GM21529 (cell line): ENCODE measurements at regions not wholly inside any gene's neighbourhood (a gene's known extent, or its start where the extent isn't known, plus 50 kb on each side); places are given as distances from the start of the nearest gene placed in this dataset.
"Not testable (repeated sequence)": the region's sequence is repeated elsewhere in the genome, so short reads cannot be mapped to it uniquely, and the experiment has no call there.

Source experiments
- ATAC-seq: cut with Tn5 transposase; IDR thresholded peaks from one replicate; pipeline ENCODE4 v1.9.1; 2021; ENCODE audit not compliant: unreplicated experiment

DNA sequence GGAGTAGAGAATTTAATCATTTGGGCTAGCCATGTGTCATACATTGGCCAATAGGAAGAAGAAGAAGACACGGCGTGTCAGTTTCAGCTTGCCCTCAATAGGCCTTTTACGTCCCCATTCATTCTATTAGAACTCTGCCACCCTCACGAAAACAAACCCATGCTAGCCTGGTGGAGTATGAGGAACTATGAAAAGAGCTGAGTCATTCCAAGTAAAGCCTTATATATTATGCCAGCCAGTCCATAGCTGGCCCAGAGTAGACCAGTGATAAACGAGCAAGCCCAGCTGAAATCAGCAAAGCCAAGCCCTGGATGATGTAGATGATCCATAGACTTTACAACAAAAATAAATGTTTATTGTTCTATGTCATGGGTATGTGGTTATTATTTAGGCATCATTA is 895.1 kb downstream of the TLE1 start:
- ATAC-seq: no peak

DNA sequence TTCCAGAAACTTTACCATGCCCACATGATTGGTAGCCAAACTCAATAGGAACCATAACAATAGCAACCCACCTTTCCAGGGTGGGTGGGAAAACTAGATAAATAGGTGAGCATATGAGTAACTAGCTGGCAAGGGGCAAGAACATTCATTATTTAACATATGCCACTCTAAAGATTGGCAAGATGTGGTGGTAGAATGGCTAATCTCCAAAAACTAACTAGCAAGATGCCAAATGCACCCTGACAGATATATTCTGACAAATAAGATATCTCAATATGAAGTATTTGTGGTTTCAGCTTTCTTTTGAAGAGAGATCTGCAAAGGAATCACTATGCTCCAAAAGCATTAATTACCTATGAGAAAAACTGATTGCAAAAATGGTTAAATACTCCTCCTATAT is 895.6 kb downstream of the TLE1 start:
- no peak for ATAC-seq

DNA sequence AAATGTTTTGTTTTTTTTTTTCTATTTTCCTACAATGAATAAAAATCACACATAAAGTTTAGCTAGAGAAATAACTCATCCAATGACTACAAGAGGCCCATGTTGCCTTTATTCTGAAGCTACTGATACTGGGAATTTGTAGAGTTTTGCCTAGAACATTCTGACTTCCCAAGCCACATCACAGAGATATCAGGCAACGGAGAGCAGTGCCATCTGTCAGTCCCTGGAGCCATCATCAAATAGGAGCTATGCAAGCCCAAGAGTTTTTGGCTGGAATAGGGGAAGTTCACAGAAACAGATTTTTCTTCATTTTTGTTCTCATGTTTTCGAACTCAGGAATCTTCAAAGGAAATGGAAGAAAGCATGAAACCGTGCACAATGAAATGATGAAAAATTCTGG is 896.6 kb downstream of the TLE1 start:
- no peak for ATAC-seq

DNA sequence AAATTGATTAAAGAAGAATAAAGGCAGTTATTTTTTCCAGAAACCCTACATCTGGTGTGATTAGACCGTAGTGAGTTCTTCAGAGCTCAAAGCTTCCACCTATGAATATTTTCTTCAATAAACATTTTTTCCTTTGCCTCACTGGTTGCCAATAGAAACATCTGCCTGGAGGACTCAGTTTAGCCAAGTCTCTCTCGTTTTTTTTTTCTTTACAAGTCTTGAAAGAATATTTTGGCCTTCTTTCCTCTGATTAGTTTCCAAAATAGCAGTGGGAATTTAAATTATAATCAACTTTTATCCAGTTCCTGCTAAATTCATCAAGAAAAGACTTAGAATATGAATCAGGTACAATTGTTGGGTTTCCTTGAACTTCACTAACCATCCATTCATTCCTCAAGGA is 897.5 kb downstream of the TLE1 start:
- ATAC-seq: no peak

DNA sequence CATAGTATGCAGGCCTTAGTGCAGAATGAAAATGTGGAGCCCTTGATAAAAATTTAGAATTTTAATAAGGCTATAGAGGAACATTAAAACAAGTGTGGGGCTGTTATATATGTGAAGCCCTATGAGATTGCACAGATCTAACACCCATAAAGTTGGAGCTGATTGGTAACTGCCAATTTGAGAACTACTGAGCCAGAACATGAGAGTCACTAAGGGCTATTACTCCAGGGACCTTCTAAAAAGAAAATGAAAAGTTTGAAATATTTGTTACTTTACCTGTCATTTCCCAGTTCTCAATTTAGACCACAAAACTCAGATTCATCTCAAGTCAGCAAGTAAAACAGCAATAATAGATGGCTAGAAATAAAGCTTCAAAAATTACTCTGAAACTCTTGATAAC is 898.6 kb downstream of the TLE1 start:
- ATAC-seq: no peak

DNA sequence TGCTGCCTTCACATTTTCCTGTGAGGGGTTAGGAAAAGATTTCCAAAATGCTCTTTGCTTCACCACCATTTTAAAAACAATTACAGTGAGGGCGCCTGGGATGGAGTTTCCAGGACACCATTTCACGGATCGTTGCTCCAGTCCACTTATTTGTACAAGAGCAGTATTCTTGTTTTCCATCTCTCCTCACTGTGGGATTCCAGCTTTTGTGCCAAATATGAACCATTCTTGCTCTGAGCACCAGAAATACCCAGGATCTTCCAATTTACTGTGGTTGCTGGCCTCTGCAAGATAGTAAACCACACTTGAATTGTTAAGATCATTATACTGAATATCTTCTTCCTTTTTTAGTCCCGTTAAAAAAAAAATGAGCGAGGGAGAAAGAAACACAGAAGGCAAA is 899.5 kb downstream of the TLE1 start:
- ATAC-seq: no peak

DNA sequence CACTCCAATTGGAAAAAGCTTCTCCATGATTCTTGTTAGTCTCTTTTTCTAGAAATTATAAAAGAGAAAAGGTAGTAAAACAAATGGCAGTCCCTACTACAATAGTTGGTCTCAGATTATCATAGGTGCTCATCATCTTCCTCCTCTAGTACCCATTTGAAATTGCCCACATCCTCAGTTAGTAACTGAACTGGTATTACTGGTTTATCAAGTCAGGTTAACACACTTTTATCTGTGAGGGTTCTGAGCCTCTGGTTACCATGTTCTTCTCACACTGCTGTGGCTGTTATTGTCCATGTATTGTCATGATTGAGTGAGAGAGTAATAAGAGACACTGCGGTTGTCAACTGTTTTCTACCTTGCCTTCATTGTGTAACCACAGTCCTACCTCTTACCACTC is 901.7 kb downstream of the TLE1 start:
- no peak for ATAC-seq

DNA sequence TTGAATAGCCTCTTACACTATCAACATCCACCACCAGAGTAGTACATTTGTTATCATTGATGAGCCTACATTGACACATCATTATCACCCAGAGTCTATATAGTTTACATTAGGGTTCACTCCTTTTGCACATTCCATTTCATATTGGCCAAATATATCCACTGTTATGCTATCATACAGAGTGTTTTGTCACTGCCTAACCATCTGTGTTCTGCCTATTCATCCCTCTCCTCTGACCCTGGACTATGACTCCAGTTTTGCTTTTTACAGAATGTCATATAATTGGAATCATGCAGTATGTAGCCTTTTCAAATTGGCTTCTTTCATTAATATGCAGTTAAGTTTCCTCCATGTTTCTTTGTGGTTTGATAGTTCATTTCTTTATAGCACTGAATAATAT is 904.7 kb downstream of the TLE1 start:
- ATAC-seq: no peak

DNA sequence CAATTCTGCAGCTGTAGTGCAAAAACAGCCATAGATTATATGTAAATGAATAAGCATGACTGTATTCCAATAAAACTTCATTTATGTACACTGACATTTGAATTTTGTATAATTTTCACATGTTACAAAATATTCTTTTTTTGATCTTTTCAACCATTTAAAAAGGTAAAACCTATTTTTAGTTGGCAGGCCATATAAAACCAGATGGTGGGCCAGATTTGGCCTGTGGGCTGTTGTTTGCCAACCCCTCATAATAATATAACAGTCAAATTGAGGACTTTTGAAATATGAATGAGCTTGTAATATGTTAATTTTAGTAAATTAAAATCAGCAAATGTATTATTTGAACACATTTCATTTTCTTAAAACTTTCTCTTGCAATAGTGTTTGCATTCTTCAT is 913.4 kb downstream of the TLE1 start:
- no peak for ATAC-seq

DNA sequence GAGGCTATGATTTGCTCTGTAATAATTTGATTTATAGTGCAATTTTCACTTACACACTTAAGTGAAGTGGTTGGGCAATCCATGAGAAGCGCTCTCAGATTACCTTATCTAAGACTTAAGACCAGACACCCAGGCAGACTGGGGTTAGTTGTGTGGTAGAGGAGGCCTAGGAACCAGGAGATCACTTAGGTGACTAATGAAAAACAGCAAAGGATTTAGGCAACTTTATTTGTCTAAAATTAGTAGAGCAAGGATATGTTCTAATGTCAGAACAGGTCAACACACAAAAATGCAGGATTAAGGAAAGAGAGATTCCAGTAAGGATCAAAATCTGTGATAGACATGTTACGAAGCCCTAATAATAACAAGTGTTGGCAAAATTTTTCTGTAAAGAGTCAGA is 913.8 kb downstream of the TLE1 start:
- ATAC-seq: no peak

DNA sequence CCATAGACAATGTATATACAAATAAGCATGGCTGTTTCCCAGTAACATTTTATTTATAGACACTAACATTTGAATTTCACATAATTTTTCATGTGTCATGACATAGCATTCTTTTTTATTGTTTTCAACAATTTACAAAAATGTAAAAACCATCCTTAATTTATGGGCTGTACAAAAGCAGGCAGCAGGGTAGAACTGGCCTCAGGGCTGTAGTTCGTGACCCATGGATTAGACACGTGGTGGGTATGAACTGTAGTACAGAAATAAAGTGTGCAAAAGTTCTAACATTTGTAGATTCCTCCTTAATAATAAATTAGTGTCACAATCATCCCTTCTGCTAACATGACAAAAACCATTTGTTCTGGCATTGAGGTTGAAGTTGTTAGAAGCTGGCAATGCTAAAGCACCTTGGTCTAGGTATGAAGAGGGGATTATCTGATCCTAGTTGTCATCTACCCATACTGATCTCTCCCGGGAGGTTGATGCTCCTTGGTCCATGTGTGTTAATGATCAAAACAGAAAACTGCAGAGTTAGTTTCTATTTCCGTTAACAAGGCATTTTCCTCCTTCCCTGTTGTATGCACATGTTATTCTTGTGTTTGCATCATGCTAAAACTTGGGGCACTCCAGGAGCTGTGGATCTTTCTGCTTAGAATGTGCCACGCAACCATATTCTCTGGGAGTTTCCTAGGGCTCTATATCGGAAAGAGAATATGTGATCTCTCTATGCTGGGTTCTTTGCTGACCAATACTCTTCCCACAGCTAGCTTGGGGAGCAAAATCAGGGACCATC is 917.6 kb downstream of the TLE1 start:
- no peak for ATAC-seq

DNA sequence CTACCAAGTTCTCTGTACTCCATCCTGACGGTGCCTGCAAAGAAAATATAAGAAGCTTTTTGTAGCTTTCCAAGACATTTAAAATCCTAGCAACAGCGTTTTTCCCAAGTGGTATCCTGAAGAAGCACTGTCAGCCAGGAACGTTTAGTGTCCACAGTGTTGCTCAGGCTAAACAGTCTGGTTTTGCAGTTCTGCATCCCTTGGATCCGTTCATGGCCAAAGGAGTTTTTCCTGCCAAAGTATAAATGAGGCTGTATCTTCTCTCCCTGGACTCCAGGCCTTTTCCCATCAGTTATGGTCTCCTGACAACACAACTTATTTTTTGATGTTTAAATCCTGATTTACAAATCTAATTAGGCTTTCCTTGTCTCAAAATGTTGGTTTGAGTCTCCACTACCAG is 925.8 kb downstream of the TLE1 start:
- ATAC-seq: no peak

DNA sequence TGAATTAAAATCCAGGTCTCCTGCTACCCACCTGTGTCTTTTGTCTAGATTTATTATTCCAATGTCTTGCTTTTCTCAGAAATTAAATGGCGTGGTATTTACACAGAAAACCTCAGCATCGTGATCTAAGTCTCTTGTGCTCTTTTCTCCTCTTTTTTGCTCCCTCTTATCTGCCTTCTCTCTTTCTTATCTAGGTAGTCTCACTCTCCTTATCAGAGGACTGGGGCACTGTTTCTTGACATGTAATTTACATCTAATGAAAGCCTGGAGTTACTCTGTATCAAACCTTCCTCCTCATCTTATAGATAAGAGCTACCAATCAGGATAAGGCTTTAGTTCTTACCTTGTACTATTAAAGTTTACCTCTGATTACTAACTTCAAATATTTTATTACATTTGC is 933.8 kb downstream of the TLE1 start:
- ATAC-seq: no peak

DNA sequence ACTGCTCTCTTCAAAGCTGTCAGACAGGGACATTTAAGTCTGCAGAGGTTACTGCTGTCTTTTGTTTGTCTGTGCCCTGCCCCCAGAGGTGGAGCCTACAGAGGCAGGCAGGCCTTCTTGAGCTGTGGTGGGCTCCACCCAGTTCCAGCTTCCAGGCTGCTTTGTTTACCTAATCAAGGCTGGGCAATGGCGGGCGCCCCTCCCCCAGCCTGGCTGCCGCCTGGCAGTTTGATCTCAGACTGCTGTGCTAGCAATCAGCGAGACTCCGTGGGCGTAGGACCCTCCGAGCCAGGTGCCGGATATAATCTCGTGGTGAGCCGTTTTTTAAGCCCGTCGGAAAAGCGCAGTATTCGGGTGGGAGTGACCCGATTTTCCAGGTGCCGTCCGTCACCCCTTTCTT is 942.3 kb downstream of the TLE1 start:
- not testable (repeated sequence) for ATAC-seq

DNA sequence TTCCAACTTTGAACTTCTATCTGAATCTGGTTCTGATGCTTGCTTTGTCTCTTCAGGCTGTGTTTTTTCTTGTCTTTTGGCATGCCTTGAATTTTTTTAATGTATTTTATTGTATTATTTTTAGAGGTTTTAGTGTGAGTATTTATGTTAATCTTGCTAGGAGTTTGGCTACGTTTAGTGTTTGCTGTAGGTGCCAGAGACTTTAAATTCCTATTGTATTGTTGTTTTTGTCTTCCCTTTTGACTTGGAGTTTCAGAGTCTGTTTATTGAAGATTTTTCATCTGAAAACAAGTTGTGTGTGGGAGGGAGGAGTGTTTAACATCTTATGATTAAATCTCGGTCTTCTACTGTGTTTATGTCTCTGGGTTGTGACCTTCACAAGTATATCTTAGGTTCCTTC is 956.8 kb downstream of the TLE1 start:
- ATAC-seq: no peak

DNA sequence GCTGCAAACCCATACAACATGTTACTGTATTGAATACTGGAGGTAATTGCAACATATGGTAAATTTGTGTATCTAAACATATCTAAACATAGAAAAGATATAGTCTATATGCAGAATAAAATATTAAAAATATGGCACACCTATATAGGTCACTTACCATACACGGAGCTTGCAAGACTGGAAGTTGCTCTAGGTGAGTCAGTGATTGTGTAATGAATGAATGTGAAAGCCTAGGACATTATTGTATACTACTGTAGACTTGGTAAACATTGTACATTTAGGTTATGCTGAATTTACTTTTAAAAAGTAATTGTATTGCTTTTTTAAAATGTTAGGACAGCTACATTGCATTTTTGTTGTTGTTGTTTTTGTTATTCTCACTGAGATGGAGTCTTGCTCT is 968.8 kb downstream of the TLE1 start:
- ATAC-seq: no peak

DNA sequence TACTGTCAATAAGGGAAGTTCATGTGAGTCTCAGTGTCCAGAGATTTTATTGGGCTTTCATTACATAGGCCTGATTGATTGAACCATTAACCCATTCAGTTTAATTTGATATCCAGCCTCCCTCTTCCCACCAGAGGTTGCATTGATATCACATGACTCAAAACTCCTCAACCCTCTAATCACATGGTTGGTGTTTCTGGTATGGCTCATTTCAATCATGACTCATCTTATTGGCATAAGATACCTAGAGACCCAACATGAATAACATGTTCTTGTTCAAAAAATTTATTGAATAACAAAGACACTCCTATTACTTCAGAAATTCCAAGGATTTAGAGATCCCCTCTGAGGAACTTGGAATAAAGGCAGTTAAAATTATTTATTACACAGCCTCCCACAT is 982.2 kb downstream of the TLE1 start:
- ATAC-seq: no peak

DNA sequence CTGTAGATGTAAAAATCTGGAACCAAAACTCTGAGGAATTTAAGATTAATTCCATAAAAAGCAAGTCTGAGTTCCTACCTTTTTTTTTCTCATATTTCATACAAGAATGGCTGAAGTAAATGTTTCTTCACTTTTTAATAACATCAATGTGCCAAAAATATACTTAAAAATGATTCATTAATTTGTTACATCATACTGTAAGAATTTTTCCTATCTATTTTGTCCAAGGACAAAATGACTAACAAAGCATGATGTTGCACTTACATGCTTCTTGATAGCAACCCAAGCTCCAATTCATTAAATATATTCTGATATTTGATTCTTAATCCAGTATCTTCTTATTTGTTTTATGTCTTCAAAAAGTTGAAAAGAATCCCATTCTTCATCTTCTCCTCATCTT is 988.3 kb downstream of the TLE1 start:
- ATAC-seq: no peak

DNA sequence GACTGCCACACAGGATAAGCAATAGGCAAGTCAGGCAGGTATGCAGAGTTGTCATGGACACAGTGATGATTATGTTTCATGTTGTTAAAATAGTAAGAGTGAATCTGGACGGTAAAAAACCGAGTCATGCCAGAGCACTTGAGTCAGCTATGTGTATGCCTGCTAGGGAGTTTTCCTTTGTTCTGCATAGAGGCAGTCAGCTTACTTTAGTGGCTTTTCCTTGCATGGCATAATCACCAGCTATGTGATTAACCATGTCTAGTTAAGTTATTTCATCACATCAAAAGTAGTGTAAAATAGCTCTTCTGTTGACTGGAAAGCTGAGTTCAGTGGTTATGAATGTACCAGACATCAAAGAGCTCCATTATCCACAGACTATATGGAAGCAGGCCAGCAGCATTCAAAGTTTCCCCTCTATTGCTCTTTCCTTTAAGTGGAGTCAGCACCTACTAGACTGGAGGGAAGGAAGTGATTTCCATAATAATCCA is 989.8 kb downstream of the TLE1 start:
- no peak for ATAC-seq

DNA sequence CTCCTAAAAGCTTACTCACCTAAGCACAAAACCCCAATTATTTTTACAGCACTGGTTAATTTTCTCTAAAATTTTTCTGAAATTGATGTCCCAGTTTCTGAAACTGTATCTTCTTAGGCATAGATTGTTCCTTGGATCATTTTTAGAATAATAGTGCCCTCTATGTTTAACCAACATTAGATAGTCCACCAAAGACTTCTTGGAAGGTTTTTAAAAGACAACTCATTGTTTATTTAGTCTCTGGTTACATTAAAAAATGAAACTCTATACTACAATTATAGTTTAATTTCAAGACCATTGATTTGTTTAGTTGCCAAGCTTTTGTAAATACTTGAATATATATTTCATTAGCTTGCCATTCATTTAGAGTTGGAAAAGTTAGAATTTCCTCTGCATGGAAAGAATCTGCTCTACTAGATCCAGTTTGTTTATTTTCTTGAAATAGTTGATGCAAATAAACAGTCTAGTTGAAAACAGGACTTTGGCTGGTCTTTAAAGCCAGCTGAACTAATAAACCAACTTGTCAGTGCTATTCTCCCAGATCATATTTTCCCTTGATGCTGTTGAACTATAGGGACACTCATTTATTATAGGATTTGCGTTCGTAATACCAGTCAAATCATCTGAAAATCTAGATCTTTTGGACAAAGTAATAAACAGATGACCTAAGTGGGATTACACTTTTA is 990.5 kb downstream of the TLE1 start:
- ATAC-seq: no peak

DNA sequence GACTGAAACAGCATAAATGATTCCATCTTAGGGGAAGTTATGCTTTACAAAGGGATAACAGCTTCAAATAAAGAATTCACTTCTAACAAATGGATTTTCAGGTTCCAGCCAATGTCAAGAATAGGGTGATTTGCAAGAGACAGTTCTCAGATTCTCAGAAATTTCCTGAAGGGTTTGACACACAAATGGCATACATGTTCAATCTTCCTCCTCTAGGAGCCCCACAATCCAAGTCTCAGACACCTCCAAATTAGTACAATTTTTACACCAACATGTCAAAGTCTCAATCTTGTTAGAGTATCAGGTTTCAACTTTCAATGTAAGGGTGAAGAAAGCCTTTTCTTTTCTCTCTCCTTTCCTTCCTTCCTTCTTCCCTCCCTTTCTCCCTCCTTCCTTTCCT is 996.6 kb downstream of the TLE1 start:
- ATAC-seq: no peak

DNA sequence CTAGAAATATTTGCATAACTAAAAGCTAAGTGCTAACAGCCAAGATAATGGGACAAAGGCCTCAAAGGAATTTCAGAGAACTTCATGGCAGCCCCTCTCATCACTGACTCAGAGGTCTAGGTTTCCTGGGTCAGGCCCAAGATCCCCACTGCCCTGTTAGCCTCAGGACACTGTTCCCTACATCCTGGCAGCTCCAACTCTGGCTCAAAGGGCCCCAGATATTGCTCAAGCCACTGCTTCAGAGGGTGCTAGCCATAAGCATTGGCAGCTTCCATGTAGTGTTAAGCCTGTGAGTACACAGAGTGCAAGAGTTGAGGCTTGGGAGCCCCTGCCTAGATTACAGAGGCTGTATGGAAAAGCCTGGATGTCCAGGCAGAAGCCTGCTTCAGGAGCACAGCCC is 998.1 kb downstream of the TLE1 start:
- no peak for ATAC-seq
